Hypothalamus (tissue), 51 donors: ENCODE measurements at regions not wholly inside any gene's neighbourhood (a gene's known extent, or its start where the extent isn't known, plus 50 kb on each side); places are given as distances from the start of the nearest gene placed in this dataset.

Source experiments
- DNase-seq, 51 donors: peaks; one replicate each; lab custom pipeline; 2025; lab: John Stamatoyannopoulos, UW

- no peak for DNase-seq
Measured at GRCh38 chr3:154482507-154482906, 52.5 kb upstream of the GPR149 start.

GRCh38 chr3:154480033-154480432 lies 50.0 kb upstream of the GPR149 start:
- no peak for DNase-seq
